ENCODE measurements at regions not wholly inside any gene's neighbourhood (a gene's known extent, or its start where the extent isn't known, plus 50 kb on each side); places are given as distances from the start of the nearest gene placed in this dataset.

DNA sequence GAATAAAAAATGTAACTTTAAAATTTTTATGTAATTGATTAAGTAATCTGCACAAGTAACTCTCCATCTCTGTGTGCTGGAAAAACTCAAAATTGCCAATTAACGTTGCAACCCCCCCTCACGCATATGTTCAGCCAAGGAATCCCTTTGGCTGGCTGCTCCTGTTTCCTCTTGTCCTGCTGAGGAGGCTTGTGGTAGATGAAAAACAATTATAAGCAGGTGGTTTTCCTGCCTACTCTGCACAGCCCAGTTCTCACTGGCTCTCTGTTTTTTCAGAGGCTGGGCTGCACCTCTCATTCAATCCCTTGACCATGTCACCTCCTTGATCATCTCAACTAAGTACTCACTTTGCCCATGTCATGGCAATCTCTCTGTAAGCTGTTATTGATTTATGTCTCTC is 1068.4 kb downstream of the ARAP2 start:
- TF ChIP-seq, protein P1, sequence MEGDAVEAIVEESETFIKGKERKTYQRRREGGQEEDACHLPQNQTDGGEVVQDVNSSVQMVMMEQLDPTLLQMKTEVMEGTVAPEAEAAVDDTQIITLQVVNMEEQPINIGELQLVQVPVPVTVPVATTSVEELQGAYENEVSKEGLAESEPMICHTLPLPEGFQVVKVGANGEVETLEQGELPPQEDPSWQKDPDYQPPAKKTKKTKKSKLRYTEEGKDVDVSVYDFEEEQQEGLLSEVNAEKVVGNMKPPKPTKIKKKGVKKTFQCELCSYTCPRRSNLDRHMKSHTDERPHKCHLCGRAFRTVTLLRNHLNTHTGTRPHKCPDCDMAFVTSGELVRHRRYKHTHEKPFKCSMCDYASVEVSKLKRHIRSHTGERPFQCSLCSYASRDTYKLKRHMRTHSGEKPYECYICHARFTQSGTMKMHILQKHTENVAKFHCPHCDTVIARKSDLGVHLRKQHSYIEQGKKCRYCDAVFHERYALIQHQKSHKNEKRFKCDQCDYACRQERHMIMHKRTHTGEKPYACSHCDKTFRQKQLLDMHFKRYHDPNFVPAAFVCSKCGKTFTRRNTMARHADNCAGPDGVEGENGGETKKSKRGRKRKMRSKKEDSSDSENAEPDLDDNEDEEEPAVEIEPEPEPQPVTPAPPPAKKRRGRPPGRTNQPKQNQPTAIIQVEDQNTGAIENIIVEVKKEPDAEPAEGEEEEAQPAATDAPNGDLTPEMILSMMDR (IDR thresholded peaks at IDR 0.05; ENCODE audit: control extremely low read depth in 1 of 3, insufficient read depth in 1 of 3, low read depth in 1 of 3, low read length in 3 of 3): no peak
- no peak for TF ChIP-seq SIX5 (IDR thresholded peaks at IDR 0.05; ENCODE audit: low read depth, low read length)
- TF ChIP-seq CHD2 (IDR thresholded peaks at IDR 0.05; ENCODE audit: low read length): no peak
- TF ChIP-seq JUN (IDR thresholded peaks at IDR 0.05; ENCODE audit: low read depth, low read length): no peak
- TF ChIP-seq EZH2 (IDR thresholded peaks at IDR 0.05; ENCODE audit: low read depth, low read length, severe bottlenecking): no peak
- TF ChIP-seq BCL11A (IDR thresholded peaks at IDR 0.05; ENCODE audit: low read depth in 2 of 2, low read length in 2 of 2): no peak
- TF ChIP-seq BRCA1 (IDR thresholded peaks at IDR 0.05; ENCODE audit: low read depth, low read length): no peak
- TF ChIP-seq YY1 (IDR thresholded peaks at IDR 0.05; ENCODE audit: low read depth, low read length): no peak
- TF ChIP-seq, protein P2, sequence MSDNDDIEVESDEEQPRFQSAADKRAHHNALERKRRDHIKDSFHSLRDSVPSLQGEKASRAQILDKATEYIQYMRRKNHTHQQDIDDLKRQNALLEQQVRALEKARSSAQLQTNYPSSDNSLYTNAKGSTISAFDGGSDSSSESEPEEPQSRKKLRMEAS (IDR thresholded peaks at IDR 0.05): no peak
